AG04450 (cell line): ENCODE measurements at regions not wholly inside any gene's neighbourhood (a gene's known extent, or its start where the extent isn't known, plus 50 kb on each side); places are given as distances from the start of the nearest gene placed in this dataset.
"Not testable (repeated sequence)": the region's sequence is repeated elsewhere in the genome, so short reads cannot be mapped to it uniquely, and the experiment has no call there.

Experiments
- CTCF ChIA-PET: fragments of 300-600, 350-600 bp; formaldehyde crosslinking; extraction: SDS; loops from one replicate; lab custom pipeline; 2022; ENCODE audit warnings: antibody characterized with exemption, inconsistent platforms; lab: Charles Lee
- POLR2A ChIA-PET: fragments of 350-600 bp; formaldehyde crosslinking; extraction: SDS; loops from one replicate; lab custom pipeline; 2021; ENCODE audit warnings: antibody characterized with exemption, inconsistent platforms; lab: Yijun Ruan, JAX
- DNase-seq: peaks from one replicate; pipeline ENCODE4 v3.0.0-alpha.2; 2011; ENCODE audit warnings: low read depth, low spot score
- H3K27ac ChIP-seq: one replicate; pipeline ENCODE4 v1.5.1; 2012; ENCODE audit warnings: low read depth, low read length, control low read depth
- H3K27me3 ChIP-seq: one replicate; pipeline ENCODE4 v1.6.0; 2012; ENCODE audit warnings: low read length; ENCODE audit not compliant: control insufficient read depth, insufficient read depth
- H3K4me3 ChIP-seq: 2 replicates; pipeline ENCODE4 v1.5.1; 2011; ENCODE audit warnings: mild to moderate bottlenecking, low read depth, low read length, control low read depth
- H3K9me3 ChIP-seq: 2 replicates; pipeline ENCODE4 v1.5.1; 2012; ENCODE audit warnings: low read length; ENCODE audit not compliant: control insufficient read depth, insufficient read depth
- CTCF ChIP-seq: IDR thresholded peaks from 2 replicates; pipeline ENCODE4 v1.5.1; 2011; ENCODE audit warnings: low read depth, low read length, control low read depth, inconsistent platforms

- TF ChIP-seq CTCF, result no peak
- H3K27ac ChIP-seq, result no peak overlapping the region
- no peaks in the 10 kb centered on the region for H3K9me3 ChIP-seq
- H3K27me3 ChIP-seq, result no peaks in the 10 kb centered on the region
- no peak for DNase-seq
- ChIA-PET CTCF (no interaction called here), POLR2A (no interaction called here)
- no peak overlapping the region for H3K4me3 ChIP-seq
These were observed 342.4 kb downstream of the INSIG2 start for GRCh38 chr2:118430510-118431164.

- H3K27ac ChIP-seq, result no peak overlapping the region
- CTCF ChIA-PET, result no interaction called here
- H3K9me3 ChIP-seq, result no peaks in the 10 kb centered on the region
- POLR2A ChIA-PET, result no interaction called here
- H3K4me3 ChIP-seq, result no peak overlapping the region
- no peaks in the 10 kb centered on the region for H3K27me3 ChIP-seq
- TF ChIP-seq CTCF, result no peak
- DNase-seq, result no peak
These were observed 336.9 kb downstream of the INSIG2 start for GRCh38 chr2:118425191-118425590.

- CTCF ChIA-PET, result no interaction called here
- H3K27me3 ChIP-seq, result no peaks in the 10 kb centered on the region
- H3K4me3 ChIP-seq, result no peak overlapping the region
- H3K9me3 ChIP-seq, result no peaks in the 10 kb centered on the region
- POLR2A ChIA-PET, result no interaction called here
- no peak for DNase-seq
- TF ChIP-seq CTCF, result no peak
- no peak overlapping the region for H3K27ac ChIP-seq
These were observed 335.5 kb downstream of the INSIG2 start for GRCh38 chr2:118423776-118424175.

GRCh38 chr2:118421648-118422047 lies 333.4 kb downstream of the INSIG2 start:
- DNase-seq, result no peak
- Histone ChIP-seq H3K9me3 (no peaks in the 10 kb centered on the region), H3K27ac (no peak overlapping the region), H3K27me3 (no peaks in the 10 kb centered on the region), H3K4me3 (no peak overlapping the region)
- ChIA-PET POLR2A (no interaction called here), CTCF (no interaction called here)
- no peak for TF ChIP-seq CTCF

- H3K9me3 ChIP-seq, result no peaks in the 10 kb centered on the region
- CTCF ChIA-PET, result no interaction called here
- no peak overlapping the region for H3K4me3 ChIP-seq
- no peaks in the 10 kb centered on the region for H3K27me3 ChIP-seq
- POLR2A ChIA-PET, result no interaction called here
- no peak overlapping the region for H3K27ac ChIP-seq
- DNase-seq, result no peak
- TF ChIP-seq CTCF, result no peak
These were observed 329.3 kb downstream of the INSIG2 start for GRCh38 chr2:118417406-118418120.

- POLR2A ChIA-PET, CTCF ChIA-PET, H3K27me3 ChIP-seq, H3K27ac ChIP-seq, DNase-seq, H3K4me3 ChIP-seq, H3K9me3 ChIP-seq: not testable (repeated sequence)
These were observed 326.9 kb downstream of the INSIG2 start for GRCh38 chr2:118415186-118415585.
